GM21515 (cell line): ENCODE measurements at regions not wholly inside any gene's neighbourhood (a gene's known extent, or its start where the extent isn't known, plus 50 kb on each side); places are given as distances from the start of the nearest gene placed in this dataset.
"Not testable (repeated sequence)": the region's sequence is repeated elsewhere in the genome, so short reads cannot be mapped to it uniquely, and the experiment has no call there.

ENCODE experiments used
- ATAC-seq: cut with Tn5 transposase; IDR thresholded peaks from one replicate; pipeline ENCODE4 v1.9.1; 2021; ENCODE audit not compliant: unreplicated experiment

DNA sequence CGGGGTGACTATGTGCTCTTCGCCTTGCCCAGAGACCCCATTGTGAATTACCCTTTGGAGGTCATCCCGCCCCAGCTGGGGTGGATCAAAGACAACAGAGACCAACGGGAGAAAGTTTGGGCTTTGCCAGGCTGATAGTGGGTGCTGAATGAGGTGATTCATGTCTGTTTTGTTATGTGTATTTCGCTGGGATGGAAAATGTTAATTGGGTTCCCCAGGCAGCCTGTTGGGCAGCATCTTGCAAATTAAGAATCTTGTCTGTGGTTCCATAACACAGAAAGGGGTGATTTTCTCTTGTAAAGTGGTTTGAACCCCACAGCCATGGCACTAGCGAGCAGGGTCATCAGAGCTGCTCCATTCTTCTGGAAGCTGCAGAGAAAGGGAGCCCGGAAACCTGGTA lies 63.1 kb upstream of the UNC93A start:
- no peak for ATAC-seq

DNA sequence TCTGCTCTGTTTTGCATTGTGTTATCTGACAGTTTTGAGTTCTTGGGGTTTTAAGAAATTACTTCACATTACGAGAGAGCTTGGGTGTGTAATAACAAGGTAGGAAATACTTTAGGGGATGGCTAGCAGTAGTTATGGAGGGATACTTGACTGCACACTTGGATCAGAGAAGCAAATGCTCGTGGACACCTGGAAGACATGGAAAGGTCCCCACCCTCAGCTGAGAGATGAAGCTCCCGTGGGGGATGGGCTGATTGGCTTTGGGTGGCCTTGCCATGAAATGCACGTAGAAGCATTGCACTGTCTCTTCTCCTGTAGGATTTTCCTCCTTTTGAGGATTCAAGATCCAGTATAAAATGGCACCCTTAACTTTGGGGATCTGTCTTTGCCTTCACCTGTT lies 61.5 kb upstream of the UNC93A start:
- ATAC-seq, result no peak

DNA sequence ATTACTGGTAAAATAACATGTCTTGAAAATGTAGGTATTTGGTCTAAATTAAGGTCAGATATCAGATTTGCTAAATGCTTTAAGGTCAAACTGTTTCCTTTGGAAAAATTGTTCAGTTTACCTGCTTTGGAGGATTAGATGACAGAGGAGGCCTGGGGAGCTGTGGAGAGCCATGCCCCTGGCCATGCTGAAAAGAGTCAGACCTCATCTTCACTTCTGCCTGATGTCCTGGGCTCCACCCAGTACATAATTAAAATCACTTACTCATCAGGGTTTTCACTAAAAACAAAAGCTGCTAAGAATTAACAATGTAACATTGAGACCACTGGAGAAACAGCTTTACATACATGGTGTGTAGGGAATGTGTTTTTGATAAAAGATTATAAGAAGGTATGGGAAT lies 60.8 kb upstream of the UNC93A start:
- ATAC-seq, result no peak

DNA sequence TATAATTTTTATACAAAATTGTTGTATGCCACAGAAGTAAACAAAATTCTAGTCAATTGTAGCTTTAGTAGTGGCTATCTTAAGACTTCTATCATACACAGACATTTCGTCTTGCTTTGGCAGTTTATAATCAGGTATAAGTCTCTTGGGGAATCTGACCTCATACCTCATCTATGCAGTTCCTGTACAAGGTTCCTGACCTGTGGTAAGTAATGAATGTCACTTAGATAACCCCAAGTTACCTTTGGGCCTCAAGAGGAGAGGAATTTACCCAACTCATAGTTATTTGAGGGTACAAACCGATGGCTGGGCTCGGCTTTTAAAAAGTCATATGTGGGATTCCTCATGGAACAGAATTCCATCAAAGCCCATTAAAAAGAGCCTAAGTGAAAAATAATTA lies 58.8 kb upstream of the UNC93A start:
- ATAC-seq, result no peak

DNA sequence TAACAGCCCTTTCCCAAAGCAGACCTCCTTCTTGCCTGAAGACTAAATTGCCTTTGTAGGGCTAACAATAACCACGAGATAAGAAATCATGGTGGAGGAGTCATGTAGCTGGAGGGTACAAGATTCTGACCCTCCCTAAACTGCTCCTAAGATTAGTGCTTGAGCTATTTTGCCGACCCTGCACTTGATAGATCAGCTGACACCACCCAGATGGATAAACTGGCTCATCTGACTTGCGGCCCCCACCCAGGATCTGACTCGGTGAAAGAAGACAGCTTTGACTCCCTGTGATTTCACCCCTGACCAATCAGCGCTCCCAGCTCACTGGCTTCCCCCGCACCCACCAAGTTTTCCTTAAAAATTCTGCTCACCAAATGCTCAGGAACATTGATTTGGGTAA lies 57.6 kb upstream of the UNC93A start:
- no peak for ATAC-seq

DNA sequence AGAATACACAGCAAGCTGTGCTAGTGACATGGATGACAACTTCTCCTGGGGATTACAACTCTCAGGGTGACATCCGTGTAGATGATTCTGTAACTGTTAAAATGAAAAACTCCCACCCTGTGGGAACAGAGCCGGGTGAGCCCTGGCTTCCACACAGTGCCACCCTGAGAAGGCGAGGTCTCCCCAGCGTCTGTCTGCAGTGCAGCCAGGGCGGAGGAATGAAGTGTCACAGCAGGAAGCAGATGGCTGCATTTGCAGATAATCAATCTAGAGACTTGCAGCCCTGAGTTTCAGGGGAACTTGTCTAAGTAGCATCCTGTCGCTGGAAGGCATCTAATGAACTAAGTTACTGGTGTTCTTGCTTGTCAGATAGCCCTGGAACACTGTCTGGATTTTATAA lies 56.5 kb upstream of the UNC93A start:
- ATAC-seq, result not testable (repeated sequence)

DNA sequence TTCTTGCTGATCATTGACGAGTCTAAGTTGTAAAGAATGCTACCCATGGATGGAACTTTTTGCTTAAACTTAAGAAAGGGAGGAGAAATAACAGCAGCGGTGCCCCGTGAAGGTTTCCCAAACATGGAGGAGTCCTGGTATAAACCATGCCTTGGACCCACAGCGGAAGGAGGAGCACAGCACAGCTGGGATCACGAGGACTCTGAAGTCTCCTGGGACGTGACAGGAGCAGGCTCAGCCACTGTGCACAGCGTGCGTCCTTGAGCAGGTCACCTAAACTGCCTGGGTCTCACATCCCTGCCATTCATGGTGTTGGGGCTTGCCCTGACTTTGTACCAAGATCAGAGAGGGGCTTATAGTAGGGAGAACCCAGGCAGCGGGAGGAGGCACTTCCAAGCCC lies 56.1 kb upstream of the UNC93A start:
- no peak for ATAC-seq

DNA sequence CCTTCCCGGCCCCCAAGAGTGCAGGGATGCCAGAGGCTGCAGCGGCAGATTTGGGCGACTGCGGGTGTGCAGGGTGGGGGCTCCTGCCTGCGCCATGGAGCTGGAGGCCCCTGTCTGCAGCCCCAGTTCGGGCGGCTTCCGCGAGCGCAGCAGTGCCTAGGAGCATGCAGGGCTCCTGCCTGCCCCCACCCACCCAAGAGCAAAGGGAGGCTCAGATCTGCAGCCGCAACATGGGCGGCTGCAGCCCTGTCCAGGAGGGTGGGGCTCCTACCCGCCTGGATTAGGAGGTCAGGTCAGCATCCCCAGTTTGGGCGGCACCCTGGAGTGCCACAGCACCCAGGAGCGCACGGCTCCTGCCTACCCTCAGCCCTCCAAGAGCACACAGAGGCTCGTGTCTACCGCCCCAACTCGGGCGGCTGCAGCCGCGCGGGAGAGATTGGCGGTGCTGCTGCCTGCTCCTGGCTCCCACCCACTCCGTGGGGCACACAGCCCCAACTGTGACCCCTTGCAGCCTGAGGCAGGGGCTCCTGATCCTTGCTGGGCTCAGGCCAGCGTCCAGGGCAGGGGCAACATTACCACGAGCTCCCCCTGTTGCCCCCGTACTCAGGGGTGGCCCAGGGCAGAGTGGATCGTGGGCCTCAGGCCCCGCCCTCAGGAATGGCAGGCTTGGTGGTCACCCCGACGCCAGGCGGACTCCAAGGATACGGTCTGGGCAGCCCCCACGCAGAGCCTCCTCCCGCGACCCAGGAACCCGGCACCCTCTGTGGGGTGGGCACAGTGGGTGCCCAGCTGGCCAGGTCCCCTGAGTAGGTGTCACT lies 55.5 kb upstream of the UNC93A start:
- no peak for ATAC-seq

DNA sequence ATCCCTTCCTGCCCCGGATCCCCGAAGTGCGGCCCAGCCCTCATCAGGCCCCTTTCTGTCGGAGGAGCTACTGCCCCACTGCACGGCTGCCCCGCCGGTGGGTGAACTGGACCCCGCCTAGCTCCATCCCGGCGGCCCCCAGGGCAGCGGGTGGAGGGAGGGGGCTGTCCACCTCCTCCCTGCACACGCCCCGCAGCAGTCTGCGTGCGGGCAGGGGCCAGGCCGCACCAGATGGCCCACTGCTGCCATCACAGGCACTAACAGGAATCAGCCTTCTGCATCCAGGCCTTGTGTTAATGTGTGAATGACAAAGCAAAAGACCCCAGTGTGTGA lies 54.9 kb upstream of the UNC93A start:
- ATAC-seq, result no peak

DNA sequence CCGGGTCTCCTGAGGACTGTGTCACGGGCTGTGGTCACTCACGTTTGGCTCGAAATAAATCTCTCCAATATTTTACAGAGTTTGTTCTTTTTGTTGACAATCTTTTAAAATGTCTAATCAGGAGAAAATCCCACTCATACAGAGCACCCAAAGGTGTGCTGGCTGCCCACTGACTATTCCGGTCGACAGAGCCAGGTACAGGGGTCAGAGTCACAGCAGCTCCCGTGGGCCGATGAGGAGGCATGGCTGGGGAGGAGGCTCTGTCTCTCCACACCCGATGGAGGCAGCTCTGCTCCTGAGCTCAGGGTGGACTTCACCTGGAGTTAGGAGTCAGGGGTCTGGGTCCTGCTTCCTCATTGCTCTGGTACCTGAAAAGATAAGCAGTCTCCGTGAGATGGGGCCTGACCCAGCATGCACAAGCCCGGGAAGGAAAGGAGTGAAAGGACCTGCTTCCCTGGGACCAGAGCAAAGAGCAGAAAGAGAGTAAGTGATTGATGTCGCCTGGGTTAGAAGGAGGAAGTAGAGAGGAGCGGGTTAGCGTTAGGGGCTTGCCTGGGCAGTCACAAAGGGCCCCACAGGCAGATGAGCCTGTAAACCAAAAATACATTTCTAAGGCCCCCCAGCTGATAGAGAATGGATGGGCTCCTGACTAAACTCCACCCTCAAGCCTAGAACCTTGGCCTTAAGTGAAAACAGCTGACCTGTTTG lies 53.5 kb upstream of the UNC93A start:
- ATAC-seq, result no peak

DNA sequence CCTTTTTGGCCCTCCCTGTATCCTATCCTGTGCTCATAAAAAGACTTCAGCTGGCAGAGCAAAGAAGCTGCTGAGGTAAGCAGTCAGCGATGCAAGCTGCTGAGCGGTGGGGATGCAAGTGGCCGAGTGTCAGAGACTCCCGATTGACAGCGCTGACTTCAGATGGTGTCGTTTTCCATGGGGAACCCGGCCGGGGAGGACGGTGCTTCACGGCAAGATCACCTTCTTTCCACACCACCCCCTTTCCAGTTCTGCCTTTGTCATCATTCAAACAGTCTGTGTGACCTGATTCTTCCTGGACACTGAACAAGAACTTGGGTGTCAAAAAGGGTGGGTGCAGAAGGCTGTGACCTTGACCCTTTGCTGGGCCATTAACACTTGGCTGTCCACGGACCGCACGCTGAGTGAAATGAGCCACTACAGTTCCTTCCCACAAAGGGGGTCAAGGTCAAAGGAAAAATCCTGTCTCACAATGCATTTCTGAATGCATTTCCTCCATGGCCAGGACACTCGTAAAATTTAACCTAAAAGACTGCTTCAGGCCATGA lies 52.9 kb upstream of the UNC93A start:
- no peak for ATAC-seq

DNA sequence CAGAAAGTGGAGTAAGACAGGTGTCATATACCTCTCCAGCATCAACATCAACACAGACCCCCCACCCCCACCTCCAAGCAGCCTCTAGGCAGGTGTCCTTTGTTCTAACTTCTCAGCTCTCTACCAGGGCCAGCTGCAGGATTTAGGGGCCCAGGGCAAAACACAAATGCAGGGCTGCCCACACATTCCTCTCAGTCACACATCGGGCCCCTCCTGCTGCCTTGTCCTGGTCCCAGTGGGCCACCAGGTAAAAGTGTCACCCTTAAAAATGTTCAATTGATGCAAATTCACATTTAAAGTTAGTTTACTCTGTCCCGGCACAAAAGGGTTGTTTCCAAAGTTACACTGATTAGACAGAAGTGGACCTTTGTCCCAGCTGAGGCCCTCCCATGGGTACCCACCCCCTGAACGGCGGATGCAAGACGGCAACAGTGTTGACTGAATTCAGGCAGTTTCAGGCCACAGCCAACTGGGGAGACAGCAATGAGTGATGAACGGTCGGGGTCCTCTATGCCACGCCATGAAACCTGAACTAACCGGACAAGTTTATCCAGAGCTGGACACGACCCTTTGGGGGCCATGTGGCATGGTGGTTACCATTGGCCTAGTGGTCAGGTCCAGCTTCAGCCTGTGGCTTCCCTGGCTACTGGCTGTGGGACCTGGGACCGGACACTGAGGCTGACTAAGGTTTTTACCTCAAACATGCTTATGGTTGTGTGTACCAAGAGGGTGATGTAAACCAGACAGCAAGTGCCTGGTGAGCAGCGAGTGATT lies 52.2 kb upstream of the UNC93A start:
- ATAC-seq, result no peak

DNA sequence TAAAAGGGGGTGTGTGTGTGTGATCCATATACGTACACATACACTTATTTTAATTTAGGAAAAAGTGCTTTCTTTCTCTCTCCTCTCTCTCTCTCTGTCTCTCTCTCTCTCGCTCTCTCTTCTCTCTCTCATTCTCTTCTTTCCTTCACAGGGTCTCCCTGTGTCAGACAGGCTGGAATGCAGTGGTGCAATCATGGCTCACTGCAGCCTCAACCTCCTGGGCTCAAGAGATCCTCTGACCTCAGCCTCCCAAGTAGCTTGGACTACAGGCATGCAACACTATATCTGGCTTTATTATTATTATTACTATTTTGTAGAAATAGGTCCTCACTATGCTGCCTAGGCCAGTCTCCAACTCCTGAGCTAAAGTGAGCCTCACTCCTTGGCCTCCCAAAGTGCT lies 51.6 kb upstream of the UNC93A start:
- ATAC-seq, result not testable (repeated sequence)

DNA sequence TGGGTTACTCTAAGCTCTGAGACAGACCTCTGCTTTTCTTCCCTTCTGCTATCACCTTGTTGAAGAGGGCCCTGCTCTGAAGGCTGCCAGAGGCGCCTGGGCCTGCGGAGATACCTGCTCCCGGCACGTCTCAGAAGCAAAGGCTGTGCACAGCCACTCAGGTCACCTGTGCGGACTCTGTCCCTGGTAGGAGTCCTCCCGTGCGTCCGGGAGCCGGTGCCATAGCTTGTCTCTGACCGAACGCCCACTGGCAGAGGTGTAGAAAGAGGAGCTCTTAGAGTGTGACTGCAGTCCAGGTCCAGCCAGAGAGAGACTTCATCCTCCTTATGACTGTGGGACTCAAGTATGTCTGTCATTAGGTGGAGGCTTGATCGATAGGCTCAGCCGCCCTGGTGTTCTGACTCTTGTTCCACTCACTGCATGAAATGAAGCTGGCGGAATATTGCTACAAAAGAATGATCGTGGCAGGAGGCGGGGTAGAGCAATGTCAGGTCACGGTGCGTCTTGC lies 51.0 kb upstream of the UNC93A start:
- no peak for ATAC-seq
